Endothelial cell of umbilical vein (primary cell): ENCODE measurements at regions not wholly inside any gene's neighbourhood (a gene's known extent, or its start where the extent isn't known, plus 50 kb on each side); places are given as distances from the start of the nearest gene placed in this dataset.

Experiments
- POLR2A ChIP-seq: IDR thresholded peaks from 2 replicates; pipeline ENCODE4 v1.6.1; 2012; ENCODE audit warnings: low read depth, mild to moderate bottlenecking, control low read depth, low read length
- POLR2AphosphoS5 ChIP-seq: IDR thresholded peaks from 2 replicates; pipeline ENCODE4 v1.6.1; 2012; ENCODE audit warnings: low read depth, mild to moderate bottlenecking, control low read depth, low read length, moderate library complexity; ENCODE audit not compliant: insufficient read depth
- TF ChIP-seq, protein P1 (sequence below), 2 donors: IDR thresholded peaks; 1 replicate in 1 of 2; 2 replicates in 1 of 2; pipeline ENCODE4 v1.5.1; 2011; ENCODE audit warnings: low read length in 2 of 2, mild to moderate bottlenecking in 2 of 2, moderate library complexity in 2 of 2, control low read depth in 1 of 2, inconsistent platforms in 1 of 2, low read depth in 1 of 2; ENCODE audit not compliant: insufficient read depth in 1 of 2; ENCODE audit errors: extremely low read depth in 1 of 2

DNA sequence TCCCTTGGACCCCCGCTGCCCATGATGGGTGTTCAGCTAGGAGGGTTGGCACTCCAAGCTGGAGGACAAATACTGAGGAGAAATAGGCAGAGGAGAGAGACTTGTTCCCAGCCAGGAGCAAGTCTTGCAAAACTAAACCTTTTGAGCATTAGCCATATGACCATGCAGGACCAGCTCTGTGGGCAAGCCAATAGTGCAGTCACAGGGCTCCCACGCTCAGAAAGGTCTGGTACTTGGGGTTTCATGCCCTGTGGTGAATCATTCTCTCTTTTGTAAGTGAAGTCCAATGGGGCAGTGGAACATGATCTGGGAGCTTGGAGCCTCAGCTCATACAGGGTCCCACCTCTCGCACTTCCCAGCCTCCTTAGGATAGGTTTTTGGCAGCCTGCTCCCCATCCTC lies 300.9 kb downstream of the BCOR start:
- TF ChIP-seq POLR2A: no peak
- TF ChIP-seq, protein P1, sequence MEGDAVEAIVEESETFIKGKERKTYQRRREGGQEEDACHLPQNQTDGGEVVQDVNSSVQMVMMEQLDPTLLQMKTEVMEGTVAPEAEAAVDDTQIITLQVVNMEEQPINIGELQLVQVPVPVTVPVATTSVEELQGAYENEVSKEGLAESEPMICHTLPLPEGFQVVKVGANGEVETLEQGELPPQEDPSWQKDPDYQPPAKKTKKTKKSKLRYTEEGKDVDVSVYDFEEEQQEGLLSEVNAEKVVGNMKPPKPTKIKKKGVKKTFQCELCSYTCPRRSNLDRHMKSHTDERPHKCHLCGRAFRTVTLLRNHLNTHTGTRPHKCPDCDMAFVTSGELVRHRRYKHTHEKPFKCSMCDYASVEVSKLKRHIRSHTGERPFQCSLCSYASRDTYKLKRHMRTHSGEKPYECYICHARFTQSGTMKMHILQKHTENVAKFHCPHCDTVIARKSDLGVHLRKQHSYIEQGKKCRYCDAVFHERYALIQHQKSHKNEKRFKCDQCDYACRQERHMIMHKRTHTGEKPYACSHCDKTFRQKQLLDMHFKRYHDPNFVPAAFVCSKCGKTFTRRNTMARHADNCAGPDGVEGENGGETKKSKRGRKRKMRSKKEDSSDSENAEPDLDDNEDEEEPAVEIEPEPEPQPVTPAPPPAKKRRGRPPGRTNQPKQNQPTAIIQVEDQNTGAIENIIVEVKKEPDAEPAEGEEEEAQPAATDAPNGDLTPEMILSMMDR (IDR thresholded peaks at IDR 0.05; ENCODE audit: extremely low read depth in 1 of 2, insufficient read depth in 1 of 2, low read depth in 1 of 2, low read length in 2 of 2): no peak
- TF ChIP-seq POLR2AphosphoS5: no peak
